HFFc6 (cell line): ENCODE measurements at regions not wholly inside any gene's neighbourhood (a gene's known extent, or its start where the extent isn't known, plus 50 kb on each side); places are given as distances from the start of the nearest gene placed in this dataset.

Experiments used
- DNase-seq: peaks from one replicate; pipeline ENCODE4 v3.0.0-alpha.2; 2018
- H3K27ac Mint-ChIP-seq: 2 replicates; pipeline ENCODE4 v1.8.0; 2020; ENCODE audit warnings: mild to moderate bottlenecking, mixed read lengths
- H3K27me3 Mint-ChIP-seq: 2 replicates; pipeline ENCODE4 v1.8.0; 2021; ENCODE audit warnings: mild to moderate bottlenecking, moderate library complexity, mixed read lengths; ENCODE audit not compliant: insufficient read depth
- H3K36me3 Mint-ChIP-seq: 2 replicates; pipeline ENCODE4 v1.8.0; 2021; ENCODE audit warnings: low read depth, mixed read lengths
- H3K4me1 Mint-ChIP-seq: 2 replicates; pipeline ENCODE4 v1.8.0; 2020; ENCODE audit warnings: low read depth, mixed read lengths
- H3K4me3 Mint-ChIP-seq: 2 replicates; pipeline ENCODE4 v1.8.0; 2020; ENCODE audit warnings: mild to moderate bottlenecking, moderate library complexity, mixed read lengths
- H3K9me3 Mint-ChIP-seq: 2 replicates; pipeline ENCODE4 v1.8.0; 2020; ENCODE audit warnings: mild to moderate bottlenecking, mixed read lengths
- TF ChIP-seq, protein P1 (sequence below): fragments of 200-600 bp; sonication (generic); IDR thresholded peaks from 2 replicates; pipeline ENCODE4 v1.5.0; 2021; ENCODE audit warnings: antibody characterized with exemption, mild to moderate bottlenecking

DNA sequence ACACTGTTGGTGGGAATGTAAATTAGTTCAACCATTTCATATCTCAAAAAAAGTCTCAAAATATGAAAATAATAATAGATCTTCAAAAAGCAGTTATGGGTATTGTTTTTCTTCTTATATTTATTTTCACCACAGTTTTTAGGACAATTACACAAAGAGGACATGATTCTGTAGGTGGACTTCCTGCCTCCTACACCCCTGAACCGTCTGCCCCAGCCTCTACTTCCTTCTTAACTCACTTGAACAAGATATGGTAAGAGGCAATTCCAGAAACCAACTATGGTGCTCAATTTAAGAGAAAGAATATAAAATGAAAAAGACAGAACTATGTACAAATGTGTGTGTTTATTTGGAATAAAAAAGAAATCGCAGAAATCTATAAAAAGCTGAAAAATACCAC is 74.1 kb upstream of the MON1B start:
- no peaks in the 10 kb centered on the region for H3K36me3 Mint-ChIP-seq
- DNase-seq: no peak
- H3K9me3 Mint-ChIP-seq: no peaks in the 10 kb centered on the region; the same call in 1 of the 2 replicates
- TF ChIP-seq, protein P1, sequence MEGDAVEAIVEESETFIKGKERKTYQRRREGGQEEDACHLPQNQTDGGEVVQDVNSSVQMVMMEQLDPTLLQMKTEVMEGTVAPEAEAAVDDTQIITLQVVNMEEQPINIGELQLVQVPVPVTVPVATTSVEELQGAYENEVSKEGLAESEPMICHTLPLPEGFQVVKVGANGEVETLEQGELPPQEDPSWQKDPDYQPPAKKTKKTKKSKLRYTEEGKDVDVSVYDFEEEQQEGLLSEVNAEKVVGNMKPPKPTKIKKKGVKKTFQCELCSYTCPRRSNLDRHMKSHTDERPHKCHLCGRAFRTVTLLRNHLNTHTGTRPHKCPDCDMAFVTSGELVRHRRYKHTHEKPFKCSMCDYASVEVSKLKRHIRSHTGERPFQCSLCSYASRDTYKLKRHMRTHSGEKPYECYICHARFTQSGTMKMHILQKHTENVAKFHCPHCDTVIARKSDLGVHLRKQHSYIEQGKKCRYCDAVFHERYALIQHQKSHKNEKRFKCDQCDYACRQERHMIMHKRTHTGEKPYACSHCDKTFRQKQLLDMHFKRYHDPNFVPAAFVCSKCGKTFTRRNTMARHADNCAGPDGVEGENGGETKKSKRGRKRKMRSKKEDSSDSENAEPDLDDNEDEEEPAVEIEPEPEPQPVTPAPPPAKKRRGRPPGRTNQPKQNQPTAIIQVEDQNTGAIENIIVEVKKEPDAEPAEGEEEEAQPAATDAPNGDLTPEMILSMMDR: no peak
- no peak overlapping the region for H3K27ac Mint-ChIP-seq
- no peaks in the 10 kb centered on the region for H3K4me1 Mint-ChIP-seq
- no peaks in the 10 kb centered on the region for H3K27me3 Mint-ChIP-seq
- H3K4me3 Mint-ChIP-seq: no peak overlapping the region

DNA sequence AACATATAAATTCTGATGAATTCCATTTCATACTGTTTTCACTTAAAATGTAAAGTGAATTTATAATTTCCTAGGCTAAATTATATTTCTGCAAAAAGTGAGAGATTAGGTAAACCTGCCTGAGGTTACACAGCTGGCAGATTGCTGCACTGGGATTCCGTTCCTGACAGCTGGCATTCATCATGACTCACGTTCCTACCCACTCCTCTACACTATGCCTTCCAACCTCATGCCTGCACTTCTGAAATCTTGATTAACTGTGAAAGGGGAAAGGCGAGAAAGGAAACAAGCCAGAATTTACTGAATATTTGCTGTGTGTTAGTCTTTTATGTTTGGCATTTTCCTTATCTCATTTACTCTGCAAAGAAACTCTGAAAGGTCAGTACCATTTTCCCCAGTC is 73.3 kb upstream of the MON1B start:
- no peaks in the 10 kb centered on the region for H3K4me1 Mint-ChIP-seq
- H3K9me3 Mint-ChIP-seq: peaks cover 6% of the 10 kb centered on the region
- H3K4me3 Mint-ChIP-seq: no peak overlapping the region
- DNase-seq: no peak
- H3K27me3 Mint-ChIP-seq: no peaks in the 10 kb centered on the region
- TF ChIP-seq, protein P1: no peak
- no peaks in the 10 kb centered on the region for H3K36me3 Mint-ChIP-seq
- no peak overlapping the region for H3K27ac Mint-ChIP-seq

DNA sequence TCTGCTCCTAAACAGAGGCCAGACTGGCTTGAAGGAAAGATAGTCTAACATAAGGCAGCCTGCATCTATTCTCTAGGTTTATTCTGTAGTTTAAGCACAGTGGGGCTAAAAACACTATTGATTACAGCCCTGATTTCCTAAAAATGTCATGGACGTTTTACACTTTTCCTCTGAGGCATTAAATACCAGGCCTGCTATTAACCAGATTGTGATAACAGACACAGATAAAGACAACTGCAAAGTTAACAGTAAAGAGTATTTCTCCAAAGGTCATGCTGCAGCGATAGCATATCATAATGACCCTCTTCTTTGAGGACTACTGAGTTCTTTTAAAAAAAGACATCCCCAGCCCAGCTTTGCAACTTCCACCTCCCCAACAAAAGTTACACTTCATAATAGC is 59.6 kb upstream of the MON1B start:
- no peak overlapping the region for H3K27ac Mint-ChIP-seq
- no peaks in the 10 kb centered on the region for H3K36me3 Mint-ChIP-seq
- H3K9me3 Mint-ChIP-seq: peaks cover 14% of the 10 kb centered on the region
- H3K27me3 Mint-ChIP-seq: no peaks in the 10 kb centered on the region; the same call in 1 of the 2 replicates
- TF ChIP-seq, protein P1: no peak
- no peaks in the 10 kb centered on the region for H3K4me1 Mint-ChIP-seq
- DNase-seq: no peak
- no peak overlapping the region for H3K4me3 Mint-ChIP-seq

DNA sequence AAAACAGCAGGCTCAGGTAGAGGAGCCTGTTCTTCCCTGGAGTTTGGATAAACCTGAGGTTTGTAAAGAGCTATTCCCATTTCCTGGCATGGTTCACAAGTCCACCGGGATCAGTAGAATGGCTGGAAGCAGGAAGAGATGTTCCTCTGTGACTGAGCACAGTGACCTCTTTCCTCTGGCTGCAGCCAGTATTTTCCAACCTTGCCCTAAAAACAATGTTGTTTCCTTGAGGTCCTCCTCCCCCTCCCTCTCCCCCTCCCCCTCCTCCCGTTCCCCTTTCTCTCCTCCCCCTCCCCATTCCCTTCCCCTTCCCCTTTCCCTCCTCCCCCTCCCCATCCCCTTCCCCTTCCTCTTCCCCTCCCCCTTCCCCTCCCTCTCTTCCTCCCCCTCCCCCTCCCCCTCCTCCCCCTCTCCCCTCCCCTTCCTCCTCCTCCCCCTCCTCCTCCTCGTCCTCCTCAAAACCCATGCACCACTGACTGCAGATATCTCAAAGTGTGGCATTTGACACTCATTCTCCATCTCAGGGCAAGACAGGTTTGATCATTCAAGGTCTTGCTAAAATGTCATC is 58.9 kb upstream of the MON1B start:
- DNase-seq: no peak
- no peaks in the 10 kb centered on the region for H3K27me3 Mint-ChIP-seq
- TF ChIP-seq, protein P1: no peak
- peaks cover 15% of the 10 kb centered on the region for H3K9me3 Mint-ChIP-seq
- H3K4me3 Mint-ChIP-seq: no peak overlapping the region
- H3K4me1 Mint-ChIP-seq: no peaks in the 10 kb centered on the region
- no peak overlapping the region for H3K27ac Mint-ChIP-seq
- no peaks in the 10 kb centered on the region for H3K36me3 Mint-ChIP-seq

DNA sequence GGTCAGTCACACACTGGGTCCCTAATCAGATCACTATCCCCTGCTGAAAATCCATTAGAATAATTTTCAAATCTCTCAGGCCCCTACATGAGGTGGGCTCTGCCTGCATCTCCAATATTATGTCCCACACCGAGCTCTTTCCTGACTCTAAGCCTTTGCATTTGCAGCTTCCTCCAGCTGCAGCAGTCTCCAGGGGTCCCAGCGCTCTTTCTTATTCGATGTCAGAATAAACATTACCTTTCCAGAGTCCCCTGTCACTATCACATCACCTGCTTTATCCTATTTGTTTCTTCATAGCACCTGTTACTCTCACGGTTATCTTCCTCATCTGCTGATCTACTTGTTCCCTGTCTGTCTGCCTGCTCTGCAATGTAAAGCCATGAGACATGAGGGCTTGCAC is 57.3 kb upstream of the MON1B start:
- Mint-ChIP-seq H3K4me1 (no peaks in the 10 kb centered on the region), H3K9me3 (peaks cover 15% of the 10 kb centered on the region), H3K4me3 (no peak overlapping the region), H3K27me3 (no peaks in the 10 kb centered on the region), H3K27ac (no peak overlapping the region), H3K36me3 (no peaks in the 10 kb centered on the region)
- DNase-seq: no peak
- TF ChIP-seq, protein P1: no peak

DNA sequence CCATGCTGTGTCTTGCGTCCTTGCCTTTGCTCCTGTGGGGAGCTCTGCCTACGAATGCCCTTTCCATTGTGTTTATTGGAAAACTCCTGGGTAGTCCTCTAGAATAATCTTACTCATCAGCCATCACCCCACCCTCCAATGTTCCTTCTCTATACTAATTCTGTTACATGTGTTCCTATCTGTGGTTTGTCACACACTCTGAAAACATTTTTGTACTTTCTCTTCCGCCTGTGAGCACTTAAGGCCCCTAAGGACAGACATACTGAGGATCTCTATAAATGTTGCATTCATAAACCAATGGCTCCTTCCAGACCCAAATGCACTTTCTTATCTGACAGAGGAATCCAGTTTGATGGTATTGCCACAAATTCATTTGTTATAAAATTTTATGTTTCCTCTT is 53.9 kb upstream of the MON1B start:
- DNase-seq: no peak
- TF ChIP-seq, protein P1: no peak
- H3K36me3 Mint-ChIP-seq: no peaks in the 10 kb centered on the region

More for the DNA sequence above, 53.9 kb upstream of the MON1B start:
- no peaks in the 10 kb centered on the region for H3K27me3 Mint-ChIP-seq
- no peaks in the 10 kb centered on the region for H3K4me1 Mint-ChIP-seq
- no peak overlapping the region for H3K4me3 Mint-ChIP-seq
- H3K9me3 Mint-ChIP-seq: peaks cover 23% of the 10 kb centered on the region
- no peak overlapping the region for H3K27ac Mint-ChIP-seq
